Spleen (tissue), 11 donors: ENCODE measurements at regions not wholly inside any gene's neighbourhood (a gene's known extent, or its start where the extent isn't known, plus 50 kb on each side); places are given as distances from the start of the nearest gene placed in this dataset.

Experiments used
- DNase-seq: peaks from one replicate; pipeline ENCODE4 v3.0.0-alpha.2; 2020
- H3K27ac ChIP-seq, 8 donors: fragments of 200-600 bp; sonication (generic) in 7 of 8; 1 replicate in 4 of 8; 2 replicates in 4 of 8; pipeline versions ENCODE4 v1.5.0 to v1.8.0; 2016 to 2021; ENCODE audit warnings: inconsistent platforms in 4 of 8, mild to moderate bottlenecking in 4 of 8, moderate library complexity in 1 of 8
- H3K27me3 ChIP-seq, 7 donors: fragments of 200-600 bp; sonication (generic) in 6 of 7; replicated peaks in 1 of 7; 1 replicate in 4 of 7; 2 replicates in 3 of 7; pipeline versions ENCODE4 v1.5.0 to v1.8.0; 2016 to 2021; ENCODE audit warnings: inconsistent platforms in 3 of 7, mild to moderate bottlenecking in 1 of 7
- H3K36me3 ChIP-seq, 6 donors: fragments of 200-600 bp; sonication (generic) in 5 of 6; 1 replicate in 4 of 6; 2 replicates in 2 of 6; pipeline versions ENCODE4 v1.5.0 to v1.8.0; 2016 to 2021; ENCODE audit warnings: inconsistent platforms in 2 of 6
- H3K4me1 ChIP-seq, 6 donors: fragments of 200-600 bp; sonication (generic) in 5 of 6; 1 replicate in 3 of 6; 2 replicates in 3 of 6; pipeline versions ENCODE4 v1.5.0 to v1.8.0; 2016 to 2021; ENCODE audit warnings: inconsistent platforms in 3 of 6
- H3K4me3 ChIP-seq, 8 donors: fragments of 200-600 bp; sonication (generic) in 7 of 8; 1 replicate in 4 of 8; 2 replicates in 4 of 8; pipeline versions ENCODE4 v1.5.0 to v1.8.0; 2016 to 2021; ENCODE audit warnings: inconsistent platforms in 4 of 8, mild to moderate bottlenecking in 4 of 8, moderate library complexity in 2 of 8
- H3K9me3 ChIP-seq, 8 donors: fragments of 200-600 bp; sonication (generic) in 7 of 8; 1 replicate in 4 of 8; 2 replicates in 4 of 8; pipeline versions ENCODE4 v1.5.0 to v1.8.0; 2016 to 2021; ENCODE audit warnings: inconsistent platforms in 4 of 8
- POLR2A ChIP-seq, 3 donors: fragments of 450-650 bp; IDR thresholded peaks; one replicate each; pipeline ENCODE4 v1.5.1; 2017; ENCODE audit warnings: antibody characterized with exemption in 3 of 3, mild to moderate bottlenecking in 1 of 3
- POLR2AphosphoS5 ChIP-seq, 3 donors: sonication (generic); formaldehyde crosslinking; IDR thresholded peaks; one replicate each; pipeline ENCODE4 v1.5.1; 2017; ENCODE audit warnings: antibody characterized with exemption in 3 of 3
- WGBS, 5 donors: extraction: QIAGEN DNeasy Blood & Tissue Kit in 3 of 5; methylation state at CpG; one replicate each; pipeline versions ENCODE4 v1.1.5 to v1.1.7; 2013 to 2018; 5-methylcytosine and 5-hydroxymethylcytosine counted together
- intact Hi-C: fragments of 100-400 bp; cut with DNase I; formaldehyde crosslinking; loops from one replicate; pipeline ENCODE4 v1.15.0; 2023; ENCODE audit warnings: low total_unique reads
- TF ChIP-seq, protein P1 (sequence below), 11 experiments: fragments of 200-600 bp in 7 of 11; fragments of 450-650 bp in 4 of 11; sonication (generic) in 4 of 11; IDR thresholded peaks in 8 of 11; conservative IDR thresholded peaks in 3 of 11; 1 replicate in 7 of 11; 2 replicates in 4 of 11; pipeline versions ENCODE4 v1.4.0 to v1.8.0; 2016 to 2021; ENCODE audit warnings: antibody characterized with exemption in 11 of 11, inconsistent platforms in 4 of 11, mild to moderate bottlenecking in 1 of 11
- donor health status: healthy with polysubstance abuse.
- donor health status: DM: no; HTN: no; CAD: no; lungs with moderate emphysema.
- donor health status: DM: no; HTN: no; CAD: no.
- donor health status: Bipolar disorder and iron deficiency.
- donor health status: healthy.
- donor health status: DM: no; HTN: no; CAD: no.
- donor health status: DM: yes; HTN: yes; CAD: no.

DNA sequence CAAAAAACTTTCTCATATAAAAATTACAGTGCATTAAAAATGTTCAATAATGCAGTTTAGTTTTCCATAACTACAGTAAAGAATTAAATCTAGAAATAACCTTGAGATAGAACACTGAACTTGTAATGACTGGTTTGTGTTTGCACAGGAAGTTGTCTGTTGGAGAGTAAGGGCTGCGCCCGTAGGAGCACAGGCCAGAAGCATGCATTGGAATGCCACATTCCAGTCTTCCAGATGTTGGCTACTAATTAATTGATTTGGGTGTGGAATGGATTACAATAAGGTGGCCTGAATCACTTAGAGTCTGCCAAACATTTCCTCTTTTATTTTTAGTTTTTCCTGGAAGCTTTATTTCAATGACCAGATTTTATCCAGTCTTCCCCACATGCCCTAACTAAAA, 582.6 kb upstream of the MMS22L start:
- no peaks in the 10 kb centered on the region for H3K27me3 ChIP-seq
- TF ChIP-seq, protein P1, sequence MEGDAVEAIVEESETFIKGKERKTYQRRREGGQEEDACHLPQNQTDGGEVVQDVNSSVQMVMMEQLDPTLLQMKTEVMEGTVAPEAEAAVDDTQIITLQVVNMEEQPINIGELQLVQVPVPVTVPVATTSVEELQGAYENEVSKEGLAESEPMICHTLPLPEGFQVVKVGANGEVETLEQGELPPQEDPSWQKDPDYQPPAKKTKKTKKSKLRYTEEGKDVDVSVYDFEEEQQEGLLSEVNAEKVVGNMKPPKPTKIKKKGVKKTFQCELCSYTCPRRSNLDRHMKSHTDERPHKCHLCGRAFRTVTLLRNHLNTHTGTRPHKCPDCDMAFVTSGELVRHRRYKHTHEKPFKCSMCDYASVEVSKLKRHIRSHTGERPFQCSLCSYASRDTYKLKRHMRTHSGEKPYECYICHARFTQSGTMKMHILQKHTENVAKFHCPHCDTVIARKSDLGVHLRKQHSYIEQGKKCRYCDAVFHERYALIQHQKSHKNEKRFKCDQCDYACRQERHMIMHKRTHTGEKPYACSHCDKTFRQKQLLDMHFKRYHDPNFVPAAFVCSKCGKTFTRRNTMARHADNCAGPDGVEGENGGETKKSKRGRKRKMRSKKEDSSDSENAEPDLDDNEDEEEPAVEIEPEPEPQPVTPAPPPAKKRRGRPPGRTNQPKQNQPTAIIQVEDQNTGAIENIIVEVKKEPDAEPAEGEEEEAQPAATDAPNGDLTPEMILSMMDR (IDR thresholded peaks at IDR 0.05 in 8 of 11, conservative IDR thresholded peaks at IDR 0.05 in 3 of 11), result no peak
- TF ChIP-seq POLR2A (IDR thresholded peaks at IDR 0.05) (no peak), POLR2AphosphoS5 (IDR thresholded peaks at IDR 0.05) (no peak)
- H3K4me1 ChIP-seq, result no peaks in the 10 kb centered on the region
- H3K9me3 ChIP-seq, result peaks cover 0 to 7% (median 3%) of the 10 kb centered on the region in 8 donors
- no peak for DNase-seq
- intact Hi-C loops, result no loop called here
- no peak overlapping the region for H3K27ac ChIP-seq
- no peaks in the 10 kb centered on the region for H3K36me3 ChIP-seq
- WGBS, 5 donors, result 53 to 58% (median 56%) methylated on average over 2 of the region's 2 CpGs
- no peak overlapping the region for H3K4me3 ChIP-seq

DNA sequence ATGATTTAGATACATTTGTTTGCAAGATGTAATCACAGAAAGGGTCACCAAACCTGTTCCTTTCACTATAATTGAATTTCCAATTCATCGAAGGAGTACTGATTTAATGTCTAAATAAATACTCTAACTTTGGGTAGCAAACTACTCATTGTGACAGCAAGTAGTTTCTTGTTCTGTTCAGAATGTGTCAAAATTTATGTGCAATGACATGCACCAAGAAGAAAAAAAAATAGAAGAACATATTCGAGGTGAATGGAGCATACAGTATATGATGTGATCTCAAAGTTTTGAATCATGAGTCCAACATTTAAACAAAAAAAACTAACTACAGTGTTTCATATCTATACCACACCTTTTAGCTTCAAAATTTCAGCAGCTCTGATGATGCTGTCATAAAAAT, 583.6 kb upstream of the MMS22L start:
- intact Hi-C loops, result no loop called here
- no peaks in the 10 kb centered on the region for H3K27me3 ChIP-seq
- peaks cover 0 to 7% (median 3%) of the 10 kb centered on the region in 8 donors for H3K9me3 ChIP-seq
- WGBS, 5 donors, result 80 to 89% (median 83%) methylated on average over 2 of the region's 2 CpGs
- no peak overlapping the region for H3K4me3 ChIP-seq
- DNase-seq, result no peak
- H3K36me3 ChIP-seq, result no peaks in the 10 kb centered on the region
- H3K4me1 ChIP-seq, result no peaks in the 10 kb centered on the region
- TF ChIP-seq POLR2AphosphoS5 (IDR thresholded peaks at IDR 0.05) (no peak), POLR2A (IDR thresholded peaks at IDR 0.05) (no peak)
- TF ChIP-seq, protein P1 (IDR thresholded peaks at IDR 0.05 in 8 of 11, conservative IDR thresholded peaks at IDR 0.05 in 3 of 11), result no peak
- H3K27ac ChIP-seq, result no peak overlapping the region

DNA sequence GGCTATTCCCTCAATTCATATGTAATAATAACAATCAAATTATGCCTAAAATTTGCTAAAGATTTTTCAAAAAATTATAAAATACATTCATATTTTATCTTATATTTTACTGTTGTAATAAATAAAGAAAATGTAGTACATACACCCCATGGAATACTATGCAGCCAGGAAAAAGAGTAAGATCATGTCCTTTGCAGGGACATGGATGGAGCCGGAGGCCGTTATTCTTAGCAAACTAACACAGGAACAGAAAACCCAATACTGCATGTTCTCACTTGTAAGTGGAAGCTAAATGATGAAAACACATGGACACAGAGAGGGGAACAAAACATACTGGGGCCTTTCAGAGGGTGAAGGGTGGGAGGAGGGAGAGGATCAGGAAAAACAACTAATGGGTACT, 584.2 kb upstream of the MMS22L start:
- H3K27me3 ChIP-seq, result no peaks in the 10 kb centered on the region
- no peaks in the 10 kb centered on the region for H3K4me1 ChIP-seq
- H3K9me3 ChIP-seq, result peaks cover 0 to 7% (median 3%) of the 10 kb centered on the region in 8 donors
- no peak for DNase-seq
- intact Hi-C loops, result no loop called here
- H3K27ac ChIP-seq, result no peak overlapping the region
- H3K4me3 ChIP-seq, result no peak overlapping the region
- no peaks in the 10 kb centered on the region for H3K36me3 ChIP-seq
- TF ChIP-seq, protein P1 (IDR thresholded peaks at IDR 0.05 in 8 of 11, conservative IDR thresholded peaks at IDR 0.05 in 3 of 11), result no peak
- TF ChIP-seq POLR2A (IDR thresholded peaks at IDR 0.05), result no peak
- no peak for TF ChIP-seq POLR2AphosphoS5 (IDR thresholded peaks at IDR 0.05)
- WGBS, 5 donors, result 46 to 84% (median 68%) methylated on average over 2 of the region's 2 CpGs

DNA sequence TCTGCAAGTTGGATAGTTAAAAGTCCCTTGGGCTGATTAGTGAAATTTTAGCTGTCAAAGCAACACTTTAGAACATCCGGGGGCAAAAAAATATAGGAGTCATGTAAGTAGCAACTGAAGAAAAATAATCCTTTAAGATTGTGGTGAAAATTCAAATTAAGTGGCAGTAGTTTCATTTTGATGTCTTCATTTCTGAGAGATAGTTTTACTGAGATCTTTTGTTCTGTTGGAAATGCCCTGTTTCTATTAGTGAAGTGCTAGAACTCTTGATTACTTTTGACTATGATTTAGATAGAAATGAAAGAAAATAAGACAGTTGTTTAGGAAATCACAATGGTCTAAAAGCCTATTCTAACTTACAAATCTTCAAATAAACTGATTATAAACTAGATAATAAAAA, 587.3 kb upstream of the MMS22L start:
- TF ChIP-seq POLR2AphosphoS5 (IDR thresholded peaks at IDR 0.05) (no peak), POLR2A (IDR thresholded peaks at IDR 0.05) (no peak)
- TF ChIP-seq, protein P1 (IDR thresholded peaks at IDR 0.05 in 8 of 11, conservative IDR thresholded peaks at IDR 0.05 in 3 of 11), result no peak
- Histone ChIP-seq H3K4me1 (no peaks in the 10 kb centered on the region), H3K36me3 (no peaks in the 10 kb centered on the region), H3K27me3 (no peaks in the 10 kb centered on the region), H3K27ac (no peak overlapping the region), H3K9me3 (peaks cover 0 to 7% (median 3%) of the 10 kb centered on the region in 8 donors), H3K4me3 (no peak overlapping the region)
- intact Hi-C loops, result no loop called here
- 0 to 75% (median 38%) methylated on average over 1 of the region's 1 CpG for WGBS, 5 donors
- DNase-seq, result no peak
